SK-N-SH treated with all-trans-retinoic acid at 6 μM for 48 hours (cell line): ENCODE measurements at regions not wholly inside any gene's neighbourhood (a gene's known extent, or its start where the extent isn't known, plus 50 kb on each side); places are given as distances from the start of the nearest gene placed in this dataset.

Source experiments
- ATAC-seq: fragments of 200-7000 bp; cut with Tn5 transposase; 3 replicates; pipeline ENCODE4 v1.9.1; 2020; ENCODE audit warnings: mild to moderate bottlenecking, moderate library complexity
- ARNTL ChIP-seq: fragments of 450-650 bp; formaldehyde crosslinking; IDR thresholded peaks from 2 replicates; pipeline ENCODE4 v1.5.0; 2020; ENCODE audit warnings: low read depth, mild to moderate bottlenecking, moderate library complexity, borderline replicate concordance
- BACH2 ChIP-seq: fragments of 250-450 bp; sonication (Bioruptor Pico); IDR thresholded peaks from 2 replicates; pipeline ENCODE4 v1.9.0; 2021; ENCODE audit warnings: mild to moderate bottlenecking, borderline replicate concordance
- CSDC2 ChIP-seq: fragments of 250-450 bp; sonication (Bioruptor Pico); IDR thresholded peaks from 2 replicates; pipeline ENCODE4 v1.5.0; 2020; ENCODE audit warnings: mild to moderate bottlenecking, moderate library complexity
- ESRRG ChIP-seq: fragments of 250-450 bp; sonication (Bioruptor Pico); IDR thresholded peaks from 2 replicates; pipeline ENCODE4 v1.6.1; 2021; ENCODE audit warnings: mild to moderate bottlenecking
- GLIS3 ChIP-seq: fragments of 250-450 bp; sonication (Bioruptor Pico); IDR thresholded peaks from 2 replicates; pipeline ENCODE4 v1.5.0; 2020; ENCODE audit warnings: mild to moderate bottlenecking, moderate library complexity
- ISL1 ChIP-seq: fragments of 250-450 bp; sonication (Bioruptor Pico); IDR thresholded peaks from 2 replicates; pipeline ENCODE4 v2.1.2; 2022; ENCODE audit warnings: mild to moderate bottlenecking, moderate library complexity
- OSR1 ChIP-seq: fragments of 250-450 bp; sonication (Bioruptor Pico); IDR thresholded peaks from 2 replicates; pipeline ENCODE4 v1.8.0; 2022; ENCODE audit warnings: moderate library complexity, mild to moderate bottlenecking, inconsistent platforms
- RARB ChIP-seq: fragments of 250-450 bp; sonication (Bioruptor Pico); IDR thresholded peaks from 2 replicates; pipeline ENCODE4 v1.8.0; 2021; ENCODE audit warnings: mild to moderate bottlenecking, moderate library complexity
- SNAI2 ChIP-seq: fragments of 250-450 bp; sonication (Bioruptor Pico); IDR thresholded peaks from 2 replicates; pipeline ENCODE4 v1.5.0; 2020; ENCODE audit warnings: mild to moderate bottlenecking, moderate library complexity
- TCF4 ChIP-seq: fragments of 250-450 bp; sonication (Bioruptor Pico); IDR thresholded peaks from 2 replicates; pipeline ENCODE4 v1.8.0; 2021; ENCODE audit warnings: mild to moderate bottlenecking, moderate library complexity, borderline replicate concordance
- ZC3H10 ChIP-seq: fragments of 250-450 bp; sonication (Bioruptor Pico); IDR thresholded peaks from 2 replicates; pipeline ENCODE4 v1.5.1; 2021; ENCODE audit warnings: mild to moderate bottlenecking, moderate library complexity
- ZFP3 ChIP-seq: fragments of 250-450 bp; sonication (Bioruptor Pico); IDR thresholded peaks from 2 replicates; pipeline ENCODE4 v1.5.0; 2020; ENCODE audit warnings: mild to moderate bottlenecking, moderate library complexity
- ZFP30 ChIP-seq: fragments of 450-650 bp; formaldehyde crosslinking; IDR thresholded peaks from 2 replicates; pipeline ENCODE4 v1.5.0; 2022; ENCODE audit warnings: mild to moderate bottlenecking, moderate library complexity
- ZNF565 ChIP-seq: fragments of 450-650 bp; formaldehyde crosslinking; conservative IDR thresholded peaks from 2 replicates; pipeline ENCODE4 v1.5.0; 2020; ENCODE audit warnings: low read depth, mild to moderate bottlenecking, moderate library complexity
- ZNF8 ChIP-seq: fragments of 450-650 bp; formaldehyde crosslinking; IDR thresholded peaks from 2 replicates; pipeline ENCODE4 v1.5.0; 2020; ENCODE audit warnings: mild to moderate bottlenecking, moderate library complexity
- TF ChIP-seq, protein P1 (sequence below): fragments of 250-450 bp; sonication (Bioruptor Pico); IDR thresholded peaks from 2 replicates; pipeline ENCODE4 v1.8.0; 2020; ENCODE audit warnings: mild to moderate bottlenecking, moderate library complexity, borderline replicate concordance
- TF ChIP-seq, protein P2 (sequence below): fragments of 250-450 bp; sonication (Bioruptor Pico); IDR thresholded peaks from 2 replicates; pipeline ENCODE4 v1.5.1; 2021; ENCODE audit warnings: mild to moderate bottlenecking, moderate library complexity
- TF ChIP-seq, protein P3 (sequence below): fragments of 250-450 bp; sonication (Bioruptor Pico); IDR thresholded peaks from 2 replicates; pipeline ENCODE4 v1.5.0; 2020; ENCODE audit warnings: mild to moderate bottlenecking, moderate library complexity
- TF ChIP-seq, protein P4 (sequence below): fragments of 250-450 bp; sonication (Bioruptor Pico); IDR thresholded peaks from 2 replicates; pipeline ENCODE4 v1.8.0; 2021; ENCODE audit warnings: low read depth, mild to moderate bottlenecking, moderate library complexity, borderline replicate concordance

DNA sequence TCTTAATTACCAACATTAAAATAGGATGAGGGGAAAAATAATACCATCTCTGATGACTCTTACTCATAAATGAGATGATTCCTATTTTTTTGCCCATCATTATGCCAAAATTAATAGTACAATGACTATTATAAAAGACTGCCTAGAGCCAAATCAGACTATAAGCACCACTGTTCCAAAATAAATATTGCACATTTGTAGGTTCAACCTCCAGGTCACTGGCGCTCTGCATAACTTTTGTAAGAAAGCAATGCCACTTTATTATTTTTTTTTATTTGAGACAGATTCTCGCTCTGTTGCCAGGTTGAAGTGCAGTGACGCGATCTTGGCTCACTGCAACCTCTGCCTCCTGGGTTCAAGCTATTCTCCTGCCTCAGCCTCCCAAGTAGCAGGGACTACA lies 142.5 kb upstream of the SP8 start:
- ATAC-seq: no peak
- TF ChIP-seq, protein P1, sequence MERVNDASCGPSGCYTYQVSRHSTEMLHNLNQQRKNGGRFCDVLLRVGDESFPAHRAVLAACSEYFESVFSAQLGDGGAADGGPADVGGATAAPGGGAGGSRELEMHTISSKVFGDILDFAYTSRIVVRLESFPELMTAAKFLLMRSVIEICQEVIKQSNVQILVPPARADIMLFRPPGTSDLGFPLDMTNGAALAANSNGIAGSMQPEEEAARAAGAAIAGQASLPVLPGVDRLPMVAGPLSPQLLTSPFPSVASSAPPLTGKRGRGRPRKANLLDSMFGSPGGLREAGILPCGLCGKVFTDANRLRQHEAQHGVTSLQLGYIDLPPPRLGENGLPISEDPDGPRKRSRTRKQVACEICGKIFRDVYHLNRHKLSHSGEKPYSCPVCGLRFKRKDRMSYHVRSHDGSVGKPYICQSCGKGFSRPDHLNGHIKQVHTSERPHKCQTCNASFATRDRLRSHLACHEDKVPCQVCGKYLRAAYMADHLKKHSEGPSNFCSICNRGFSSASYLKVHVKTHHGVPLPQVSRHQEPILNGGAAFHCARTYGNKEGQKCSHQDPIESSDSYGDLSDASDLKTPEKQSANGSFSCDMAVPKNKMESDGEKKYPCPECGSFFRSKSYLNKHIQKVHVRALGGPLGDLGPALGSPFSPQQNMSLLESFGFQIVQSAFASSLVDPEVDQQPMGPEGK: no peak
- TF ChIP-seq, protein P2, sequence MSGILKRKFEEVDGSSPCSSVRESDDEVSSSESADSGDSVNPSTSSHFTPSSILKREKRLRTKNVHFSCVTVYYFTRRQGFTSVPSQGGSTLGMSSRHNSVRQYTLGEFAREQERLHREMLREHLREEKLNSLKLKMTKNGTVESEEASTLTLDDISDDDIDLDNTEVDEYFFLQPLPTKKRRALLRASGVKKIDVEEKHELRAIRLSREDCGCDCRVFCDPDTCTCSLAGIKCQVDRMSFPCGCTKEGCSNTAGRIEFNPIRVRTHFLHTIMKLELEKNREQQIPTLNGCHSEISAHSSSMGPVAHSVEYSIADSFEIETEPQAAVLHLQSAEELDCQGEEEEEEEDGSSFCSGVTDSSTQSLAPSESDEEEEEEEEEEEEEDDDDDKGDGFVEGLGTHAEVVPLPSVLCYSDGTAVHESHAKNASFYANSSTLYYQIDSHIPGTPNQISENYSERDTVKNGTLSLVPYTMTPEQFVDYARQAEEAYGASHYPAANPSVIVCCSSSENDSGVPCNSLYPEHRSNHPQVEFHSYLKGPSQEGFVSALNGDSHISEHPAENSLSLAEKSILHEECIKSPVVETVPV (CRISPR knock-in tag): no peak
- TF ChIP-seq ZFP30 (CRISPR knock-in tag) (no peak), ZFP3 (no peak), ESRRG (CRISPR knock-in tag) (no peak), TCF4 (no peak), SNAI2 (CRISPR knock-in tag) (no peak), ISL1 (CRISPR knock-in tag) (no peak), ZNF565 (CRISPR knock-in tag) (no peak), ZNF8 (CRISPR knock-in tag) (no peak), ARNTL (CRISPR knock-in tag) (no peak), ZC3H10 (CRISPR knock-in tag) (no peak), OSR1 (CRISPR knock-in tag) (no peak)
- TF ChIP-seq, protein P3, sequence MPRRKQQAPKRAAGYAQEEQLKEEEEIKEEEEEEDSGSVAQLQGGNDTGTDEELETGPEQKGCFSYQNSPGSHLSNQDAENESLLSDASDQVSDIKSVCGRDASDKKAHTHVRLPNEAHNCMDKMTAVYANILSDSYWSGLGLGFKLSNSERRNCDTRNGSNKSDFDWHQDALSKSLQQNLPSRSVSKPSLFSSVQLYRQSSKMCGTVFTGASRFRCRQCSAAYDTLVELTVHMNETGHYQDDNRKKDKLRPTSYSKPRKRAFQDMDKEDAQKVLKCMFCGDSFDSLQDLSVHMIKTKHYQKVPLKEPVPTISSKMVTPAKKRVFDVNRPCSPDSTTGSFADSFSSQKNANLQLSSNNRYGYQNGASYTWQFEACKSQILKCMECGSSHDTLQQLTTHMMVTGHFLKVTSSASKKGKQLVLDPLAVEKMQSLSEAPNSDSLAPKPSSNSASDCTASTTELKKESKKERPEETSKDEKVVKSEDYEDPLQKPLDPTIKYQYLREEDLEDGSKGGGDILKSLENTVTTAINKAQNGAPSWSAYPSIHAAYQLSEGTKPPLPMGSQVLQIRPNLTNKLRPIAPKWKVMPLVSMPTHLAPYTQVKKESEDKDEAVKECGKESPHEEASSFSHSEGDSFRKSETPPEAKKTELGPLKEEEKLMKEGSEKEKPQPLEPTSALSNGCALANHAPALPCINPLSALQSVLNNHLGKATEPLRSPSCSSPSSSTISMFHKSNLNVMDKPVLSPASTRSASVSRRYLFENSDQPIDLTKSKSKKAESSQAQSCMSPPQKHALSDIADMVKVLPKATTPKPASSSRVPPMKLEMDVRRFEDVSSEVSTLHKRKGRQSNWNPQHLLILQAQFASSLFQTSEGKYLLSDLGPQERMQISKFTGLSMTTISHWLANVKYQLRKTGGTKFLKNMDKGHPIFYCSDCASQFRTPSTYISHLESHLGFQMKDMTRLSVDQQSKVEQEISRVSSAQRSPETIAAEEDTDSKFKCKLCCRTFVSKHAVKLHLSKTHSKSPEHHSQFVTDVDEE (CRISPR knock-in tag): no peak

DNA sequence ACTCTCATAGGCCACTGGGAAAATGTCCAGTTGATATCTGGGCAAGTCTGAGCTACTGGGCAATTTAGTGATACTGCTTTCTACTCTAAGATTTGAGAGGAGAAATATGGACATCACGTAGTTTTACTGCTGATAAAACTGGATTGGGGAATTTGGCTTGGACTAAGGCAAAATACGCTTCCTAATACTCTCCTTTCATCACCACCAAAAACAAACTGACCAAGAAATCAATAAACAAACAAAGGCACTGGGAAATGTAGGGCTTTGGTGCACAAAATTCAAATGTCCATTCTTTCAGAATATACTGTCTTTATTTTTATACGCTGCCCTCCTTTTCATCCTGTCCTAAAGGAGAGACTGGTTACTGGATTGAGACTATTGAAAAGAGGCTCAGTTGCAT lies 145.1 kb upstream of the SP8 start:
- ATAC-seq: no peak
- TF ChIP-seq, protein P2 (CRISPR knock-in tag): no peak
- no peak for TF ChIP-seq ZFP30 (CRISPR knock-in tag)
- TF ChIP-seq BACH2 (CRISPR knock-in tag): no peak
- no peak for TF ChIP-seq SNAI2 (CRISPR knock-in tag)
- TF ChIP-seq, protein P3 (CRISPR knock-in tag): no peak
- TF ChIP-seq, protein P4, sequence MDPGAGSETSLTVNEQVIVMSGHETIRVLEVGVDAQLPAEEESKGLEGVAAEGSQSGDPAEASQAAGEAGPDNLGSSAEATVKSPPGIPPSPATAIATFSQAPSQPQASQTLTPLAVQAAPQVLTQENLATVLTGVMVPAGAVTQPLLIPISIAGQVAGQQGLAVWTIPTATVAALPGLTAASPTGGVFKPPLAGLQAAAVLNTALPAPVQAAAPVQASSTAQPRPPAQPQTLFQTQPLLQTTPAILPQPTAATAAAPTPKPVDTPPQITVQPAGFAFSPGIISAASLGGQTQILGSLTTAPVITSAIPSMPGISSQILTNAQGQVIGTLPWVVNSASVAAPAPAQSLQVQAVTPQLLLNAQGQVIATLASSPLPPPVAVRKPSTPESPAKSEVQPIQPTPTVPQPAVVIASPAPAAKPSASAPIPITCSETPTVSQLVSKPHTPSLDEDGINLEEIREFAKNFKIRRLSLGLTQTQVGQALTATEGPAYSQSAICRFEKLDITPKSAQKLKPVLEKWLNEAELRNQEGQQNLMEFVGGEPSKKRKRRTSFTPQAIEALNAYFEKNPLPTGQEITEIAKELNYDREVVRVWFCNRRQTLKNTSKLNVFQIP (CRISPR knock-in tag): no peak
- TF ChIP-seq, protein P1: no peak
- no peak for TF ChIP-seq GLIS3
- no peak for TF ChIP-seq OSR1 (CRISPR knock-in tag)
- no peak for TF ChIP-seq TCF4
- TF ChIP-seq ARNTL (CRISPR knock-in tag): no peak
- TF ChIP-seq CSDC2 (CRISPR knock-in tag): no peak
- no peak for TF ChIP-seq RARB (CRISPR knock-in tag)
- TF ChIP-seq, all 23 proteins: peak for 0
